ENCODE measurements at regions not wholly inside any gene's neighbourhood (a gene's known extent, or its start where the extent isn't known, plus 50 kb on each side); places are given as distances from the start of the nearest gene placed in this dataset.

- TF ChIP-seq POLR2AphosphoS5 (IDR thresholded peaks at IDR 0.05) (no peak), CTCF (IDR thresholded peaks at IDR 0.05) (no peak)
Measured at GRCh38 chr5:135130261-135131215, 96.5 kb upstream of the PITX1 start.
